ENCODE measurements at regions not wholly inside any gene's neighbourhood (a gene's known extent, or its start where the extent isn't known, plus 50 kb on each side); places are given as distances from the start of the nearest gene placed in this dataset.

DNA sequence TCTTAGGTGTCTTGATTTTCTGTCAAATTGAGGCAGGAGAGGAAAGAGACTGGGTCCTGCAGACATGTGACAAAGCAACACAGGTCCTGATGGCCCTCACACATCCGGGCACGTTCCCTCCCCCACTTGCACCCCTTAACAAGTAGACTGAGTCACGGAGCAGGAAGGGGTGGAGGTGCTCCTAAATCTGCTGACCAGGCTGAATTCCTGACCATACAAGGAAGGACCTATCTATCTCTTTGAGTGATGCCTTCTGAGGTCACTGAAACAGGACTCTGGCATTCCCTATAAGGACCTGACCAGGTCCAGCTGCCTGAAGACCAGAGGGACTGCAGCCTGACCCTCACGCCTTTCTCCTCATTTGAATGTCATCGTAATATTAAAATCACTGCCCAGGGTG lies 250.3 kb downstream of the COL4A1 start:
- H3K27me3 ChIP-seq, result no peaks in the 10 kb centered on the region
- Mint-ChIP-seq H3K9me3 (no peaks in the 10 kb centered on the region), H3K4me3 (no peak overlapping the region), H3K4me1 (no peaks in the 10 kb centered on the region), H3K36me3 (no peaks in the 10 kb centered on the region), H3K27ac (no peak overlapping the region), H3K27me3 (ENCODE audit: insufficient read depth, low read depth) (peaks cover 2% of the 10 kb centered on the region)
- H3K4me2 ChIP-seq, result no peak overlapping the region
- no peaks in the 10 kb centered on the region for H3K9me3 ChIP-seq (ENCODE audit: low read depth)
- no peaks in the 10 kb centered on the region for H3F3A ChIP-seq (ENCODE audit: low read depth)
- H3K9ac ChIP-seq, result no peak overlapping the region
- H3K4me3 ChIP-seq, result no peak overlapping the region
- H2AFZ ChIP-seq (replicated peaks), result no peak overlapping the region
- no peaks in the 10 kb centered on the region for H3K4me1 ChIP-seq
- no peaks in the 10 kb centered on the region for H3K79me2 ChIP-seq (ENCODE audit: low read depth)
- TF ChIP-seq, protein P1, sequence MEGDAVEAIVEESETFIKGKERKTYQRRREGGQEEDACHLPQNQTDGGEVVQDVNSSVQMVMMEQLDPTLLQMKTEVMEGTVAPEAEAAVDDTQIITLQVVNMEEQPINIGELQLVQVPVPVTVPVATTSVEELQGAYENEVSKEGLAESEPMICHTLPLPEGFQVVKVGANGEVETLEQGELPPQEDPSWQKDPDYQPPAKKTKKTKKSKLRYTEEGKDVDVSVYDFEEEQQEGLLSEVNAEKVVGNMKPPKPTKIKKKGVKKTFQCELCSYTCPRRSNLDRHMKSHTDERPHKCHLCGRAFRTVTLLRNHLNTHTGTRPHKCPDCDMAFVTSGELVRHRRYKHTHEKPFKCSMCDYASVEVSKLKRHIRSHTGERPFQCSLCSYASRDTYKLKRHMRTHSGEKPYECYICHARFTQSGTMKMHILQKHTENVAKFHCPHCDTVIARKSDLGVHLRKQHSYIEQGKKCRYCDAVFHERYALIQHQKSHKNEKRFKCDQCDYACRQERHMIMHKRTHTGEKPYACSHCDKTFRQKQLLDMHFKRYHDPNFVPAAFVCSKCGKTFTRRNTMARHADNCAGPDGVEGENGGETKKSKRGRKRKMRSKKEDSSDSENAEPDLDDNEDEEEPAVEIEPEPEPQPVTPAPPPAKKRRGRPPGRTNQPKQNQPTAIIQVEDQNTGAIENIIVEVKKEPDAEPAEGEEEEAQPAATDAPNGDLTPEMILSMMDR (IDR thresholded peaks at IDR 0.05), result no peak
- no peak for TF ChIP-seq EZH2 (IDR thresholded peaks at IDR 0.05)
- TF ChIP-seq EZH2phosphoT487 (IDR thresholded peaks at IDR 0.05), result no peak
- no peak overlapping the region for H3K27ac ChIP-seq
- no peaks in the 10 kb centered on the region for H3K36me3 ChIP-seq
- no peaks in the 10 kb centered on the region for H4K20me1 ChIP-seq (ENCODE audit: low read depth)
- DNase-seq (ENCODE audit: low spot score), result no peak

GRCh38 chr13:110055089-110055488 lies 251.9 kb downstream of the COL4A1 start:
- H3K36me3 ChIP-seq, result no peaks in the 10 kb centered on the region
- no peaks in the 10 kb centered on the region for H3K4me1 ChIP-seq
- no peaks in the 10 kb centered on the region for H3K9me3 ChIP-seq (ENCODE audit: low read depth)
- TF ChIP-seq, protein P1 (IDR thresholded peaks at IDR 0.05), result no peak
- TF ChIP-seq EZH2phosphoT487 (IDR thresholded peaks at IDR 0.05) (no peak), EZH2 (IDR thresholded peaks at IDR 0.05) (no peak)
- no peak overlapping the region for H3K27ac ChIP-seq
- no peak overlapping the region for H3K9ac ChIP-seq
- H2AFZ ChIP-seq (replicated peaks), result no peak overlapping the region
- H3K4me2 ChIP-seq, result no peak overlapping the region
- Mint-ChIP-seq H3K4me1 (no peaks in the 10 kb centered on the region), H3K4me3 (no peak overlapping the region), H3K27ac (no peak overlapping the region), H3K36me3 (no peaks in the 10 kb centered on the region), H3K9me3 (no peaks in the 10 kb centered on the region), H3K27me3 (ENCODE audit: insufficient read depth, low read depth) (no peaks in the 10 kb centered on the region)
- H3K79me2 ChIP-seq (ENCODE audit: low read depth), result no peaks in the 10 kb centered on the region
- no peak for DNase-seq (ENCODE audit: low spot score)
- no peaks in the 10 kb centered on the region for H3K27me3 ChIP-seq
- H4K20me1 ChIP-seq (ENCODE audit: low read depth), result no peaks in the 10 kb centered on the region
- H3K4me3 ChIP-seq, result no peak overlapping the region
- H3F3A ChIP-seq (ENCODE audit: low read depth), result no peaks in the 10 kb centered on the region

GRCh38 chr13:110054041-110054440 lies 252.9 kb downstream of the COL4A1 start:
- Histone ChIP-seq H4K20me1 (ENCODE audit: low read depth) (no peaks in the 10 kb centered on the region), H3K9me3 (ENCODE audit: low read depth) (no peaks in the 10 kb centered on the region), H3K4me2 (no peak overlapping the region), H3K9ac (no peak overlapping the region), H3K4me1 (no peaks in the 10 kb centered on the region), H2AFZ (replicated peaks) (no peak overlapping the region), H3K79me2 (ENCODE audit: low read depth) (no peaks in the 10 kb centered on the region), H3K27ac (no peak overlapping the region), H3K27me3 (no peaks in the 10 kb centered on the region), H3F3A (ENCODE audit: low read depth) (no peaks in the 10 kb centered on the region), H3K4me3 (no peak overlapping the region), H3K36me3 (no peaks in the 10 kb centered on the region)
- H3K4me3 Mint-ChIP-seq, result no peak overlapping the region
- H3K27me3 Mint-ChIP-seq (ENCODE audit: insufficient read depth, low read depth), result no peaks in the 10 kb centered on the region
- TF ChIP-seq EZH2 (IDR thresholded peaks at IDR 0.05) (no peak), EZH2phosphoT487 (IDR thresholded peaks at IDR 0.05) (no peak)
- TF ChIP-seq, protein P1 (IDR thresholded peaks at IDR 0.05), result no peak
- no peak overlapping the region for H3K27ac Mint-ChIP-seq
- no peak for DNase-seq (ENCODE audit: low spot score)
- H3K36me3 Mint-ChIP-seq, result no peaks in the 10 kb centered on the region
- no peaks in the 10 kb centered on the region for H3K4me1 Mint-ChIP-seq
- H3K9me3 Mint-ChIP-seq, result no peaks in the 10 kb centered on the region

All from neural progenitor cell (in vitro differentiated cells).